ENCODE measurements at regions not wholly inside any gene's neighbourhood (a gene's known extent, or its start where the extent isn't known, plus 50 kb on each side); places are given as distances from the start of the nearest gene placed in this dataset.

DNA sequence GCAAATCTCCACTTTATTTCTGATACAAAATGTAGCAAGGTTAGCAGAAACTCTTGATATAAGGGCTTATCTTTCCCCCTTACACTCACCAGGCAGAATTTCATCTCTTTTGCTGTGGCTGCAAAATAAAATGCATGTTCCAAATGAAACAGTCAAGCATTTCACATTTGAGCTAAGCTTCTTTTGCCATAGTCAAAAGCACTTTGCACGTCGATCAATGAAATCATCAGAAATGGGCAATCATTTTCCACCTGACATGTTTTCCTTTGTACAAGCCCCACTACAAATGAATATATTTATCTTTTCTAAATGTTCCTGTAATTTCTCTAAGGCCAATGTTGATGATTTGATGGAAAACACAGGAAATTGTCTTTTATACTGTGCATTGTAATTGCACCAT, 178.4 kb downstream of the ANKRD50 start:
- in situ Hi-C loops (cut with HindIII; ENCODE audit: low pct_ligation_motif_present, low sequenced_read_pairs): no loop called here
- TF ChIP-seq, protein P1, sequence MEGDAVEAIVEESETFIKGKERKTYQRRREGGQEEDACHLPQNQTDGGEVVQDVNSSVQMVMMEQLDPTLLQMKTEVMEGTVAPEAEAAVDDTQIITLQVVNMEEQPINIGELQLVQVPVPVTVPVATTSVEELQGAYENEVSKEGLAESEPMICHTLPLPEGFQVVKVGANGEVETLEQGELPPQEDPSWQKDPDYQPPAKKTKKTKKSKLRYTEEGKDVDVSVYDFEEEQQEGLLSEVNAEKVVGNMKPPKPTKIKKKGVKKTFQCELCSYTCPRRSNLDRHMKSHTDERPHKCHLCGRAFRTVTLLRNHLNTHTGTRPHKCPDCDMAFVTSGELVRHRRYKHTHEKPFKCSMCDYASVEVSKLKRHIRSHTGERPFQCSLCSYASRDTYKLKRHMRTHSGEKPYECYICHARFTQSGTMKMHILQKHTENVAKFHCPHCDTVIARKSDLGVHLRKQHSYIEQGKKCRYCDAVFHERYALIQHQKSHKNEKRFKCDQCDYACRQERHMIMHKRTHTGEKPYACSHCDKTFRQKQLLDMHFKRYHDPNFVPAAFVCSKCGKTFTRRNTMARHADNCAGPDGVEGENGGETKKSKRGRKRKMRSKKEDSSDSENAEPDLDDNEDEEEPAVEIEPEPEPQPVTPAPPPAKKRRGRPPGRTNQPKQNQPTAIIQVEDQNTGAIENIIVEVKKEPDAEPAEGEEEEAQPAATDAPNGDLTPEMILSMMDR (IDR thresholded peaks at IDR 0.05; ENCODE audit: low read depth, low read length, missing control alignments): no peak
- H3K4me3 ChIP-seq (ENCODE audit: low read depth, low read length): no peak overlapping the region
- H3K36me3 ChIP-seq (replicated peaks): no peaks in the 10 kb centered on the region
- no peak overlapping the region for H3K27ac ChIP-seq
- H3K27me3 ChIP-seq (replicated peaks): no peaks in the 10 kb centered on the region
- no peak for DNase-seq

DNA sequence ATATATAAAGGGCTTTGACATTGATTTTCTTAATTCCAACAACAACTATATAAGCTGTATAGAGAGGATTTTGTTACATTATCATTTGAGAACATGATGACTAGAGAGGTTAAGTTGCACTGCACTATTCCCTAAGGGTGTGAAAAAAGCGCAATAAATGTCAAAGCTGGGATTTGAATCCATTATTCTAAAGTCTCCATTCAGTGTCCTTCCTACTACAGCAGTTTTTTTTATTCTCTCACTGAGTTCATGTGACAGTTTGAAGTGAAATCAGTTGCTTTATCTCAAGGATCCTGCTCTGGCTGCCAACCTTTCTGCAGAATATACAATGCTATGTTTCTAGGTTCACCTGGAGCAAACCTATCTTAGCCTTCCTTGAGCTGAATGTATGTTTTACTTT, 177.5 kb downstream of the ANKRD50 start:
- TF ChIP-seq, protein P1 (IDR thresholded peaks at IDR 0.05; ENCODE audit: low read depth, low read length, missing control alignments): no peak
- no peak overlapping the region for H3K4me3 ChIP-seq (ENCODE audit: low read depth, low read length)
- no peak for DNase-seq
- no peak overlapping the region for H3K27ac ChIP-seq
- in situ Hi-C loops (cut with HindIII; ENCODE audit: low pct_ligation_motif_present, low sequenced_read_pairs): no loop called here
- H3K27me3 ChIP-seq (replicated peaks): no peaks in the 10 kb centered on the region
- H3K36me3 ChIP-seq (replicated peaks): no peaks in the 10 kb centered on the region

DNA sequence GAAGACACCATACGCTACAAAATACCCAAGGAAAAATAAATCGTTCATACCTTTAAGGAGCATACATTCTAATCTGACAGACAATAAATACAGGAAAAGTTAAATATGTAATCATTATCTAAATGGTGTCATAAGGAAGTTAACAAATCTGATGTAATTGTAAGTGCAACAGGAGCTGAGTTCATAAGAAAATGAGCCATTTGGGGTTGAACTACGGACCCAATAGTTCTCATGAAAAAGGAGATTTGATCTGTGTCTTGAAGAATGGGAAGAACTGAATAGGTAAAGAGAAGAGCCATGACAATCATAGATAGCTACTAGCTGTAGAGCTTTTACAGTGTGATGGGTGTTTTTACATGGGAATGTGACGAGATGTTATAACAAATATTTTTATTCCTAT, 175.6 kb downstream of the ANKRD50 start:
- in situ Hi-C loops (cut with HindIII; ENCODE audit: low pct_ligation_motif_present, low sequenced_read_pairs): no loop called here
- Histone ChIP-seq H3K27me3 (replicated peaks) (no peaks in the 10 kb centered on the region), H3K27ac (no peak overlapping the region), H3K4me3 (ENCODE audit: low read depth, low read length) (no peak overlapping the region), H3K36me3 (replicated peaks) (no peaks in the 10 kb centered on the region)
- TF ChIP-seq, protein P1 (IDR thresholded peaks at IDR 0.05; ENCODE audit: low read depth, low read length, missing control alignments): no peak
- DNase-seq: no peak

DNA sequence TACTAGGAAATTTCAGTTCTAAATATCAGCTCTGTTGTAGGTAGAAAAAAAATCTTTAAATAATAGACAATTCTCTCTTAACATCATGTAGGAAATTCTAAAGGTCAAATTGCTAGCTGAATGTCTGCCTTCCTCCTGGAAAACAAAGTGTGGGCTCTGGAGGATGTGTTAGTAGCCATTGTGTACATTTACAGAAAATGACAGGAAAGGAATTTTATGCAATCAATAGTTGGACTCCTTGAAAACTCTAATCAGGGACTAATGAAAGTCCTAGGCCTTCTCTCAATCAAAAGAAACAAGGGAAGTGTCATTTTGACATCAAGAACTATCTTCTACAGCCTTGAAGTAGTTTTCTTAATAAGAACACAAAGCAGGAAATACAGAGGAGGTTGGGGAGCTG, 174.6 kb downstream of the ANKRD50 start:
- no peak for DNase-seq
- Histone ChIP-seq H3K27ac (no peak overlapping the region), H3K4me3 (ENCODE audit: low read depth, low read length) (no peak overlapping the region), H3K27me3 (replicated peaks) (no peaks in the 10 kb centered on the region), H3K36me3 (replicated peaks) (no peaks in the 10 kb centered on the region)
- TF ChIP-seq, protein P1 (IDR thresholded peaks at IDR 0.05; ENCODE audit: low read depth, low read length, missing control alignments): no peak
- in situ Hi-C loops (cut with HindIII; ENCODE audit: low pct_ligation_motif_present, low sequenced_read_pairs): no loop called here

DNA sequence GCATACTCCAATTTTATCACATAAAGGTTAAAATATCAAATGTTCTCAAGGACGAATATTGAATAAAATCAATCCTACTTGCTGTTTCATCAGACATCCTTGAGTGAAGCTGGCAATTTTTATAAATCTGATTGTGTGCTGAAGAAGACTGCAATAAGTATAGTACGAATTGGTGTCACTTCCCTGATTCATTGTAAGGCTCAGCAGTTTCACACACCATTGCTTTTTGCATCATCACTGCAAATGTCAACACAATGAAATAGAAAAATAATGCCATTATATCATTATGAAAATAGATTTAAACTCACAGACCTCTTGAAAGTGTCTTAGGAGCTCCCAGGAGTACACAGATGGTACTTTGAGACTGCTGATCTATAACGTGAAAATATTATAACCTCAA, 172.5 kb downstream of the ANKRD50 start:
- Histone ChIP-seq H3K36me3 (replicated peaks) (no peaks in the 10 kb centered on the region), H3K4me3 (ENCODE audit: low read depth, low read length) (no peak overlapping the region), H3K27me3 (replicated peaks) (no peaks in the 10 kb centered on the region), H3K27ac (no peak overlapping the region)
- TF ChIP-seq, protein P1 (IDR thresholded peaks at IDR 0.05; ENCODE audit: low read depth, low read length, missing control alignments): no peak
- in situ Hi-C loops (cut with HindIII; ENCODE audit: low pct_ligation_motif_present, low sequenced_read_pairs): no loop called here
- no peak for DNase-seq

DNA sequence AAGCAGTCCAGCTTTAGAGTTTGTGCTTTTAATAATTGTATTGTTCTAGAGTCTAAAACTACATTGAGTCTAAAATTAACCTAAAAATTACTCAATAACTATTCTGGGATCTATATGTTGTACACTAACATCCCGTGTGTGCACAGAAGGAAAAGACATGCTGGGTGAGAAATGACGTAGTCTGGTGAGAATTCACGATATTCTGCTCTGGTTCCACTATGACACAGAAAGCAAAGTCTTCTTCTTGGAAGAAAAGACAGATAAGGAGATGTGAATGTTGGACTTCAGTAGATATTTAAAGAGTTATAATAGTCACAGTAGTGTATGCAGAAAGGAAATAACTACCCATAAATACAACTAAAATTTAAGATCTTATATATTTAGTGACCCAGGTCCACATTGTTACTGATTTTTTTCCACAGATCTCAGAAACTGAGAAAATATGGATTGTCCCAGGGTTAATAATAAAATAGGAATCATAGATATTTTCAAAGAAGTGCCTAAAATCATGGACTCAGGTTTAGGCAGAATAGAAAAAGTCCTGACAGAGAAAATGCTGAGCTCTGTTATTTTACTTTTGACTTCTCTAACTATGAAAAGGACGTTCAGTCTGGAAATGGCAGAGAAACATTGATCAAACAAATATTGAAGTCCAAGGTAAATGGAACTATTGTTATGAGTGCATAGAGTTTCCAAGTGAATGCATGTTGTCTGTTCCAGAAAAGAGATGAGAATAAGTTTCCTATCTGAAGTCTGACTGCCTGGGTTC, 170.7 kb downstream of the ANKRD50 start:
- H3K27ac ChIP-seq: no peak overlapping the region
- TF ChIP-seq, protein P1 (IDR thresholded peaks at IDR 0.05; ENCODE audit: low read depth, low read length, missing control alignments): no peak
- in situ Hi-C loops (cut with HindIII; ENCODE audit: low pct_ligation_motif_present, low sequenced_read_pairs): no loop called here
- peak; percentile 42 for DNase-seq
- H3K27me3 ChIP-seq (replicated peaks): no peaks in the 10 kb centered on the region
- no peaks in the 10 kb centered on the region for H3K36me3 ChIP-seq (replicated peaks)
- H3K4me3 ChIP-seq (ENCODE audit: low read depth, low read length): no peak overlapping the region

Data from brain microvascular endothelial cell (primary cell).